Esophagus muscularis mucosa (tissue), 4 donors: ENCODE measurements at regions not wholly inside any gene's neighbourhood (a gene's known extent, or its start where the extent isn't known, plus 50 kb on each side); places are given as distances from the start of the nearest gene placed in this dataset.
A peak's percentile ranks its signal among the peaks of the same experiment; 100 is the strongest.

Experiments used
- DNase-seq: peaks from one replicate; pipeline ENCODE4 v3.0.0-alpha.2; 2017; ENCODE audit errors: extremely low spot score
- H3K27ac ChIP-seq, 4 donors: fragments of 200-600 bp; sonication (generic); replicated peaks in 1 of 4; 1 replicate in 3 of 4; 2 replicates in 1 of 4; pipeline ENCODE4 v1.5.1; 2016 to 2019; ENCODE audit warnings: mild to moderate bottlenecking in 1 of 4
- H3K27me3 ChIP-seq, 4 donors: fragments of 200-600 bp; sonication (generic); one replicate each; pipeline versions ENCODE4 v1.5.1 to v1.6.0; 2016 to 2019
- H3K36me3 ChIP-seq, 4 donors: fragments of 200-600 bp; sonication (generic); one replicate each; pipeline ENCODE4 v1.5.1; 2016 to 2019
- H3K4me1 ChIP-seq, 4 donors: fragments of 200-600 bp; sonication (generic); one replicate each; pipeline ENCODE4 v1.5.1; 2016 to 2019
- H3K4me3 ChIP-seq, 4 donors: fragments of 200-600 bp; sonication (generic); 1 replicate in 2 of 4; 2 replicates in 2 of 4; pipeline ENCODE4 v1.5.1; 2016 to 2019; ENCODE audit warnings: mild to moderate bottlenecking in 4 of 4, moderate library complexity in 1 of 4
- H3K9me3 ChIP-seq, 4 donors: fragments of 200-600 bp; sonication (generic); 1 replicate in 3 of 4; 2 replicates in 1 of 4; pipeline ENCODE4 v1.5.1; 2016 to 2019
- EP300 ChIP-seq: sonication (generic); formaldehyde crosslinking; IDR thresholded peaks from one replicate; pipeline ENCODE4 v1.6.1; 2017; ENCODE audit warnings: antibody characterized with exemption
- POLR2A ChIP-seq: fragments of 450-650 bp; IDR thresholded peaks from one replicate; pipeline ENCODE4 v1.6.1; 2017; ENCODE audit warnings: antibody characterized with exemption, moderate library complexity, mild to moderate bottlenecking, low read depth
- POLR2AphosphoS5 ChIP-seq, 2 donors: sonication (generic); formaldehyde crosslinking; IDR thresholded peaks; one replicate each; pipeline ENCODE4 v1.6.1; 2017; ENCODE audit warnings: antibody characterized with exemption in 2 of 2
- WGBS: methylation state at CpG from one replicate; pipeline ENCODE4 v1.1.5; 2018; 5-methylcytosine and 5-hydroxymethylcytosine counted together
- intact Hi-C: fragments of 100-400 bp; cut with DNase I; formaldehyde crosslinking; loops from one replicate; pipeline ENCODE4 v1.15.1; 2023
- TF ChIP-seq, protein P1 (sequence below), 3 experiments: fragments of 200-600 bp in 2 of 3; fragments of 450-650 bp in 1 of 3; sonication (generic) in 2 of 3; IDR thresholded peaks; one replicate each; pipeline ENCODE4 v1.5.1; 2017 to 2019; ENCODE audit warnings: antibody characterized with exemption in 3 of 3, mild to moderate bottlenecking in 2 of 3, moderate library complexity in 1 of 3

DNA sequence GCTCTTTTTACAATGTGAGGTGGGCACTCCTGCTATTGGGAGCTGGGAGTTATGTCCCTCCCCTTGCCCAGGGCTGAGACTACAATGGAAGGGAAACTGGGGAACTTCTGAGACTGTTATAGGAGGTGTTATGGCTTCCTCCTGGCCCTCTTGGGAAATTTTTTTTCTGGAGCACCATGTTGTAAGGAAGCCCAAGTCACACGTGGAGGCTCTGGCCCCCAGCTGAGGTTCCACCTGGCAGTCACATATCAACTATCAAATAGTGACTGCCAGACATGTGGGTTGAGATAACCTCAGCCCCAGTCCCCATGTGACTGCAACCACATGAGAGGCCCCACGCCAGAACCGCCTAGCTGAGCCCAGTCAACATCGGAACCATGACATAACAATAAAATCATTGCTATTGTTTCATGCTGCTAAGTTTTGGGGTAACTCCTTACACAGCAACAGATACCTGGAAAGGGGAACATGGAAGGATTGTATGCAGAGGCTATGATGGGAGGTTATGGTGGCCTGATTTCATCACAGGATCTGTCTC is 99.4 kb upstream of the NCOR2 start:
- TF ChIP-seq POLR2A (no peak), POLR2AphosphoS5 (IDR thresholded peaks at IDR 0.05) (no peak)
- TF ChIP-seq, protein P1, sequence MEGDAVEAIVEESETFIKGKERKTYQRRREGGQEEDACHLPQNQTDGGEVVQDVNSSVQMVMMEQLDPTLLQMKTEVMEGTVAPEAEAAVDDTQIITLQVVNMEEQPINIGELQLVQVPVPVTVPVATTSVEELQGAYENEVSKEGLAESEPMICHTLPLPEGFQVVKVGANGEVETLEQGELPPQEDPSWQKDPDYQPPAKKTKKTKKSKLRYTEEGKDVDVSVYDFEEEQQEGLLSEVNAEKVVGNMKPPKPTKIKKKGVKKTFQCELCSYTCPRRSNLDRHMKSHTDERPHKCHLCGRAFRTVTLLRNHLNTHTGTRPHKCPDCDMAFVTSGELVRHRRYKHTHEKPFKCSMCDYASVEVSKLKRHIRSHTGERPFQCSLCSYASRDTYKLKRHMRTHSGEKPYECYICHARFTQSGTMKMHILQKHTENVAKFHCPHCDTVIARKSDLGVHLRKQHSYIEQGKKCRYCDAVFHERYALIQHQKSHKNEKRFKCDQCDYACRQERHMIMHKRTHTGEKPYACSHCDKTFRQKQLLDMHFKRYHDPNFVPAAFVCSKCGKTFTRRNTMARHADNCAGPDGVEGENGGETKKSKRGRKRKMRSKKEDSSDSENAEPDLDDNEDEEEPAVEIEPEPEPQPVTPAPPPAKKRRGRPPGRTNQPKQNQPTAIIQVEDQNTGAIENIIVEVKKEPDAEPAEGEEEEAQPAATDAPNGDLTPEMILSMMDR (IDR thresholded peaks at IDR 0.05): no peak
- H3K4me1 ChIP-seq: peaks cover 11 to 29% (median 26%) of the 10 kb centered on the region in 4 donors
- peaks cover 0 to 10% (median 5%) of the 10 kb centered on the region in 4 donors for H3K9me3 ChIP-seq
- 93% methylated on average over 4 of the region's 4 CpGs for WGBS
- H3K27ac ChIP-seq: no peak overlapping the region
- no peaks in the 10 kb centered on the region for H3K36me3 ChIP-seq
- H3K27me3 ChIP-seq: no peaks in the 10 kb centered on the region
- H3K4me3 ChIP-seq: no peak overlapping the region
- intact Hi-C loops: loop anchor here (5.0 kb wide), 1 partner anchor 101 kb away; no protein-coding TSS in a partner anchor
- DNase-seq: no peak

DNA sequence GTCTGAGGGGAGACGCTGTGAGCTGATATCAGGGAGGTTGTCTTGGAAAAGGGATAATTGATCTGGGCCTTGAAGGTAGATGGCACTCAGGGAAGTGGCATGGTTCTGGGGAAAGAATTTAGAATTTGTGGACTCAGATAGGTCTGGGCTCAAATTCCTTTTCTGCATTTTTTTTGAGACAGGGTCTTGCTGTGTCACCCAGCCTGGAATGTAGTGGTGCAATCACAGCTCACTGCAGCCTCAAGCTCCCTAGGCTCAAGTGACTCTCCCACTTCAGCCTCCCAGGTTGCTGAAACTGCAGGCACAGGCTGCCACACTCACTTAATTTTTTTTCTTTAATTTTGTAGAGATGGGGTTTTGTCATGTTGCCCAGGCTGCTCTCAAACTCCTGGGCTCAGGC is 98.1 kb upstream of the NCOR2 start:
- peaks cover 11 to 29% (median 26%) of the 10 kb centered on the region in 4 donors for H3K4me1 ChIP-seq
- no peaks in the 10 kb centered on the region for H3K36me3 ChIP-seq
- intact Hi-C loops: loop anchor here (5.0 kb wide), 1 partner anchor 102 kb away; no protein-coding TSS in a partner anchor
- no peak overlapping the region for H3K4me3 ChIP-seq
- no peak for DNase-seq
- peaks cover 0 to 10% (median 5%) of the 10 kb centered on the region in 4 donors for H3K9me3 ChIP-seq
- TF ChIP-seq POLR2A (no peak), POLR2AphosphoS5 (IDR thresholded peaks at IDR 0.05) (no peak), EP300 (no peak)
- TF ChIP-seq, protein P1 (IDR thresholded peaks at IDR 0.05): no peak
- H3K27ac ChIP-seq: no peak overlapping the region
- no peaks in the 10 kb centered on the region for H3K27me3 ChIP-seq
- 88% methylated on average over 1 of the region's 1 CpG for WGBS

GRCh38 chr12:124664395-124665111 is 97.1 kb upstream of the NCOR2 start:
- WGBS: 96% methylated on average over 6 of the region's 6 CpGs
- peaks cover 11 to 29% (median 26%) of the 10 kb centered on the region in 4 donors for H3K4me1 ChIP-seq
- no peak overlapping the region for H3K4me3 ChIP-seq
- no peak for DNase-seq
- no peak overlapping the region for H3K27ac ChIP-seq
- intact Hi-C loops: loop anchor here (5.0 kb wide), 1 partner anchor 103 kb away; no protein-coding TSS in a partner anchor
- TF ChIP-seq EP300 (no peak), POLR2AphosphoS5 (IDR thresholded peaks at IDR 0.05) (no peak), POLR2A (no peak)
- TF ChIP-seq, protein P1 (IDR thresholded peaks at IDR 0.05): no peak
- no peaks in the 10 kb centered on the region for H3K36me3 ChIP-seq
- H3K9me3 ChIP-seq: peaks cover 0 to 10% (median 5%) of the 10 kb centered on the region in 4 donors
- H3K27me3 ChIP-seq: no peaks in the 10 kb centered on the region

DNA sequence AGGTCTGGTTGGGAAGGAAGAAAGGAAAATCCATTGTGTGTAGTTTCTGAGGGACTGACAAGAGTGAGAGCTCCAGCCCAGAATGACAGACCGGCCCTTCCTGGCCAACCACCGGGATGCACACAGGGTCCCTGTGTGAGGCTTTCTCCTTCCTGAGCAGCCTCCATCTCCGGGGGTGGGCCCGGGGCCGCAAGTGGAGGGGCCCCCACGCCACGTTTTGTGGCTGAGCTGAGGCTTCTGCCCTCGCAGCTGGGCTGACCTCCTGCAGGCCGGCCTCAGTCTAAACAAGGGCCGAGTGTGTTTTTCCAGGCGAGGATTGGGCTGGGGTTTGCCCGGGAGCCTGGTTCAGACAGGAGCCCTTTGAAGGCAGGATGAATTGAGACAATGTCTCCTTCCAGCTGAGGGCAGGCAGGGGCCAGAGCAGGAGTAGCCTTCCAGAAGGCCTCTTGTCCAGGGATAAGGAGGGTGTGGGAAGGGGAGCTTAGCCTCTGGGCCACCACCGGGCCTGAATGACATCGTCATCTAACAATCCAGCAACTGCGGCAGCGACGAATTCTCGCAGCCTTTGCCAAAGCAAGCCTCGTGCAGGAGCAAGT is 96.5 kb upstream of the NCOR2 start:
- H3K36me3 ChIP-seq: no peaks in the 10 kb centered on the region

More for the DNA sequence above, 96.5 kb upstream of the NCOR2 start:
- intact Hi-C loops: no loop called here
- WGBS: 90% methylated on average over 13 of the region's 19 CpGs
- Histone ChIP-seq H3K27ac (peak overlapping the region in 2 of 4 donors; percentile 8 to 47), H3K4me3 (no peak overlapping the region), H3K27me3 (no peaks in the 10 kb centered on the region), H3K9me3 (peaks cover 0 to 10% (median 5%) of the 10 kb centered on the region in 4 donors), H3K4me1 (peaks cover 9 to 27% (median 23%) of the 10 kb centered on the region in 4 donors)
- no peak for DNase-seq
- TF ChIP-seq POLR2A (no peak), EP300 (no peak), POLR2AphosphoS5 (IDR thresholded peaks at IDR 0.05) (no peak)
- TF ChIP-seq, protein P1 (IDR thresholded peaks at IDR 0.05): no peak
